Small intestine (tissue), 7 donors: ENCODE measurements at regions not wholly inside any gene's neighbourhood (a gene's known extent, or its start where the extent isn't known, plus 50 kb on each side); places are given as distances from the start of the nearest gene placed in this dataset.
"Not testable (repeated sequence)": the region's sequence is repeated elsewhere in the genome, so short reads cannot be mapped to it uniquely, and the experiment has no call there.

Source experiments
- DNase-seq, 2 donors: peaks; one replicate each; pipeline versions ENCODE4 v3.0.0 to v3.0.0-alpha.2; 2013
- FAIRE-seq: peaks from 2 replicates; lab custom pipeline; 2012; peaks lifted over from hg19 to GRCh38; lab: Jason Lieb, UNC
- H3K27ac ChIP-seq, 3 donors: one replicate each; pipeline ENCODE4 v1.5.1; 2013; ENCODE audit warnings: low read length in 2 of 3, mild to moderate bottlenecking in 2 of 3, control low read depth in 1 of 3, inconsistent platforms in 1 of 3, low read depth in 1 of 3, moderate library complexity in 1 of 3
- H3K27me3 ChIP-seq, 3 donors: one replicate each; pipeline ENCODE4 v1.6.1; 2013; ENCODE audit warnings: low read length in 3 of 3, inconsistent platforms in 1 of 3; ENCODE audit not compliant: control insufficient read depth in 3 of 3, insufficient read depth in 3 of 3
- H3K36me3 ChIP-seq, 3 donors: one replicate each; pipeline ENCODE4 v1.6.1; 2013; ENCODE audit warnings: low read length in 3 of 3, inconsistent platforms in 1 of 3, low read depth in 1 of 3, mild to moderate bottlenecking in 1 of 3, moderate library complexity in 1 of 3; ENCODE audit not compliant: control insufficient read depth in 3 of 3, insufficient read depth in 2 of 3
- H3K4me1 ChIP-seq, 3 donors: one replicate each; pipeline ENCODE4 v1.6.1; 2013; ENCODE audit warnings: low read length in 2 of 3, inconsistent platforms in 1 of 3, low read depth in 1 of 3, mild to moderate bottlenecking in 1 of 3, moderate library complexity in 1 of 3; ENCODE audit not compliant: control insufficient read depth in 3 of 3, insufficient read depth in 2 of 3
- H3K4me3 ChIP-seq, 3 donors: one replicate each; pipeline ENCODE4 v1.5.1; 2013; ENCODE audit warnings: low read length in 3 of 3, control low read depth in 1 of 3, inconsistent platforms in 1 of 3, low read depth in 1 of 3, mild to moderate bottlenecking in 1 of 3, moderate library complexity in 1 of 3
- H3K9me3 ChIP-seq, 2 donors: one replicate each; pipeline ENCODE4 v1.6.1; 2013; ENCODE audit warnings: low read depth in 1 of 2, low read length in 1 of 2; ENCODE audit not compliant: control insufficient read depth in 2 of 2, insufficient read depth in 1 of 2
- WGBS, 3 donors: extraction: QIAGEN DNeasy Blood & Tissue Kit; methylation state at CpG; one replicate each; pipeline ENCODE4 v1.1.7; 2013; 5-methylcytosine and 5-hydroxymethylcytosine counted together
- donor health status: healthy with polysubstance abuse.
- donor health status: control.
- donor health status: control.
- donor health status: Bipolar disorder and iron deficiency.
- donor health status: healthy.

GRCh38 chr12:58745348-58746125, 174.8 kb downstream of the LRIG3 start:
- Histone ChIP-seq H3K9me3 (peaks cover 0 to 6% of the 10 kb centered on the region in 2 donors), H3K4me1 (no peaks in the 10 kb centered on the region), H3K4me3 (no peak overlapping the region), H3K27me3 (no peaks in the 10 kb centered on the region), H3K36me3 (no peaks in the 10 kb centered on the region), H3K27ac (no peak overlapping the region)
- 72 to 81% (median 79%) methylated on average over 4 of the region's 4 CpGs for WGBS, 3 donors
- no peak for DNase-seq
- FAIRE-seq, result no peak

GRCh38 chr12:58747533-58747932, 172.8 kb downstream of the LRIG3 start:
- Histone ChIP-seq H3K4me1 (no peaks in the 10 kb centered on the region), H3K4me3 (no peak overlapping the region), H3K36me3 (no peaks in the 10 kb centered on the region), H3K27ac (no peak overlapping the region), H3K27me3 (no peaks in the 10 kb centered on the region), H3K9me3 (no peaks in the 10 kb centered on the region)
- FAIRE-seq, result no peak
- DNase-seq, result no peak
- 60 to 81% (median 64%) methylated on average over 2 of the region's 2 CpGs for WGBS, 3 donors

- Histone ChIP-seq H3K4me3 (no peak overlapping the region), H3K27me3 (no peaks in the 10 kb centered on the region), H3K4me1 (no peaks in the 10 kb centered on the region), H3K36me3 (no peaks in the 10 kb centered on the region), H3K27ac (no peak overlapping the region), H3K9me3 (no peaks in the 10 kb centered on the region)
- FAIRE-seq (no peak), DNase-seq (no peak)
- 71 to 78% (median 71%) methylated on average over 3 of the region's 3 CpGs for WGBS, 3 donors
Measured at GRCh38 chr12:58750484-58750883, 169.8 kb downstream of the LRIG3 start.

GRCh38 chr12:58757422-58757821, 162.9 kb downstream of the LRIG3 start:
- no peaks in the 10 kb centered on the region for H3K36me3 ChIP-seq
- no peak for DNase-seq
- no peak for FAIRE-seq
- WGBS, 3 donors, result 76 to 86% (median 79%) methylated on average over 7 of the region's 7 CpGs
- H3K4me3 ChIP-seq, result no peak overlapping the region
- H3K27me3 ChIP-seq, result no peaks in the 10 kb centered on the region
- H3K27ac ChIP-seq, result no peak overlapping the region
- H3K4me1 ChIP-seq, result no peaks in the 10 kb centered on the region
- no peaks in the 10 kb centered on the region for H3K9me3 ChIP-seq

GRCh38 chr12:58759745-58760144, 160.6 kb downstream of the LRIG3 start:
- 0 to 69% (median 14%) methylated on average over 1 of the region's 1 CpG for WGBS, 3 donors
- not testable (repeated sequence) for H3K4me1 ChIP-seq, H3K27ac ChIP-seq, FAIRE-seq, DNase-seq, H3K27me3 ChIP-seq, H3K36me3 ChIP-seq, H3K4me3 ChIP-seq, H3K9me3 ChIP-seq

GRCh38 chr12:58761308-58761707, 159.0 kb downstream of the LRIG3 start:
- Histone ChIP-seq H3K27ac (no peak overlapping the region), H3K4me3 (no peak overlapping the region), H3K27me3 (no peaks in the 10 kb centered on the region), H3K36me3 (no peaks in the 10 kb centered on the region), H3K4me1 (peaks cover 0 to under 1% (median 0%) of the 10 kb centered on the region in 3 donors), H3K9me3 (no peaks in the 10 kb centered on the region)
- 85 to 92% (median 91%) methylated on average over 1 of the region's 1 CpG for WGBS, 3 donors
- FAIRE-seq, result no peak
- no peak for DNase-seq

- DNase-seq (peak in 1 of 2 donors; percentile 8), FAIRE-seq (no peak)
- Histone ChIP-seq H3K27ac (no peak overlapping the region), H3K4me3 (no peak overlapping the region), H3K9me3 (no peaks in the 10 kb centered on the region), H3K36me3 (no peaks in the 10 kb centered on the region), H3K27me3 (no peaks in the 10 kb centered on the region), H3K4me1 (peaks cover 0 to 2% (median 0%) of the 10 kb centered on the region in 3 donors)
- 43 to 61% (median 55%) methylated on average over 6 of the region's 6 CpGs for WGBS, 3 donors
Measured at GRCh38 chr12:58764100-58764953, 156.0 kb downstream of the LRIG3 start.

- Histone ChIP-seq H3K27ac (no peak overlapping the region), H3K27me3 (no peaks in the 10 kb centered on the region), H3K36me3 (no peaks in the 10 kb centered on the region), H3K4me3 (no peak overlapping the region), H3K4me1 (peaks cover 0 to 2% (median 0%) of the 10 kb centered on the region in 3 donors), H3K9me3 (no peaks in the 10 kb centered on the region)
- FAIRE-seq, result no peak
- peak in 1 of 2 donors; percentile 35 for DNase-seq
- 10 to 44% (median 21%) methylated on average over 2 of the region's 2 CpGs for WGBS, 3 donors
Measured at GRCh38 chr12:58765076-58765475, 155.2 kb downstream of the LRIG3 start.
